ENCODE measurements at regions not wholly inside any gene's neighbourhood (a gene's known extent, or its start where the extent isn't known, plus 50 kb on each side); places are given as distances from the start of the nearest gene placed in this dataset.
"Not testable (repeated sequence)": the region's sequence is repeated elsewhere in the genome, so short reads cannot be mapped to it uniquely, and the experiment has no call there.

DNA sequence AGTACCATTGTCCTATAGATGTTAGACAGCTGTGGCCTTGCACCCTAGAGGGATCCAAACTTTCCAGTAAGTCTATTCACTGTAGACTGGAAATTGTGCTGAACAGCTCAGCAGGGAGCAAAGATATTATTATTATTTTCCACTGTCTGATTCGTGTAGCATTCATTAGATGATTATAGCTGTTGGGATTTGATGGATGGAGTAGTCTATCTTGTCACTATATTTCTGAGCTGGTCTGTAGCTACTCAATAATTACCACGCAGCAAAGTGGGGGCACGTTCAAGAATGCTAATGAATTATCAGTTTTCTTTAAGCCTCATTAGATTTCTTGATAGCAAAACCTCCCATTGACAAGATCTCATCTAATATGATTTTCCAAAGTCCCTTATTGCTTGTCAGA, 113.2 kb downstream of the RTP4 start:
- no peak for DNase-seq (ENCODE audit: extremely low read depth in 1 of 2, low read depth in 1 of 2)

DNA sequence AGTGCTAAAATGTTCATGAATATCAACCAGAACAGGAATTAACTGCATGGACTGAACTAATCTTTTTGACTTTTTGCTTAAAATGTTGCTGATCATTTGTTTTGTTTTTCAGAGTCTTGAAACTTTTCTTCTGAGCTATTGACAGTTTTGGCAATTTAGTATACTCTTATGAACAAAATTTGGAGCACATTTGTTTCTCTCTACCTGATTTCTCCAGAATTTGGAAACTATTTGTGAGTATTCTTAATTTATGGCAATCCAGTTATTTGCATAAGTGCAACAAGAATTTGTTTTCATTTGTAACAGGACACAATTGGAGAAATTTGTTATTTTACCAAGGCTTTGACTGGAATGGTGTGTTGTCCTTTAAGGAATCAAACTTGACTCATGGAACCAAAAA, 107.4 kb downstream of the RTP4 start:
- not testable (repeated sequence) for DNase-seq (ENCODE audit: extremely low read depth in 1 of 2, low read depth in 1 of 2)

DNA sequence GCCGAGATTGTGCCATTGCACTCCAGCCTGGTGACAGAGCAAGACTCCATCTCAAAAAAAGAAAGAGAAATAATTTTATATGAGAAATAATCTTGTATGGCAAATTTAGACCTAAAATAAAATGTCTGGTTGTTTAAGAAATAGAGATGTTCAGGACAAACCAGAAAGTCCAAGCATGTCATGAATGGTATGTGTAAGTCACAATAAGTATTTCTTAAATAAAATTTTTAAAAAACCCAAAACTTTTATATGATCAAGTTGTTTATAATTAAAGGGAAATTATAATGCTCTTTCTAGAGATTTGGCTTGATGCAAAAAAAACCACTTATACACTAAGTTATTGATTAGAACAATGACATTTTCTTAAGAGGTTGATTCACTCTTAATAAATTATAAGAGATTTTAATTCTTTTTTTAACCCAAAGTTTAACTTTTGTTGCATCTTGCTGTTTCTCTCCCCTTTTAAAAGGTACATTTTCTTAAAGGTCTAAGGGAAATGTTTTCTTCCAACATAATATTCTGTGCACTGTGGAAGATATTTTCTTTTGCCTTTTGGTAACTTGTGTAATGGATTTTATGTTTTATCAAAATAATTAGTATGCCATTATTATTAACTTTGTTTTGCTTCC, 105.7 kb downstream of the RTP4 start:
- DNase-seq (ENCODE audit: extremely low read depth in 1 of 2, low read depth in 1 of 2), result no peak

DNA sequence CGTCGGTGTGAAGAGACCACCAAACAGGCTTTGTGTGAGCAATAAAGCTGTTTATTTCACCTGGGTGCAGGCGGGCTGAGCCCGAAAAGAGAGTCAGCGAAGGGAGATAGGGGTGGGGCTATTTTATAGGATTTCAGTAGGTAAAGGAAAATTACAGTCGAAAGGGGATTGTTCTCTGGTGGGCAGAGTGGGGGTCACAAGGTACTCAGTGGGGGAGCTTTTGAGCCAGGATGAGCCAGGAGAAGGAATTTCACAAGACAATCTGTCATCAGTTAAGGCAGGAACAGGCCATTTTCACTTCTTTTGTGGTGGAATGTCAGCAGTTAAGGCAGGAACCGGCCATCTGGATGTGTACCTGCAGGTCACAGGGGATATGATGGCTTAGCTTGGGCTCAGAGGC, 98.1 kb downstream of the RTP4 start:
- not testable (repeated sequence) for DNase-seq (ENCODE audit: extremely low read depth in 1 of 2, low read depth in 1 of 2)

DNA sequence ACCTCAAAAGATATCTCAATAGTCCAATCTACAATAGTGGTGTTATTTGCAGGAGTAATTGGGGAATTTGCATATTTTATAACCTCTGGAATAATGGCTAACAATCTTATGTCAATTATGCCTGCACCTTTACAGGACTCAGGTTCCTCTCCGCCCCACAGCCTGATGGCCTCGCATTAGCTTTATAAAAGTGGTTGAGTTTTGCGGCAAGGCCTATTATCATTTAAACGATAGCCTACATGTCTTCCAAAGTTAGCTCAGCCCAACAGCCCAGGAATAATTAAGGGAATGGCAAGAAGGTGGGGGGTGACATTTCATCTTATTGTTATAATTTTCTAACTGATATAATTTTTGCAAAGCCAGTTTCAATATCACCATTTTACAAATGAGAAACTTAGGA, 97.3 kb downstream of the RTP4 start:
- DNase-seq (ENCODE audit: extremely low read depth in 1 of 2, low read depth in 1 of 2), result no peak

DNA sequence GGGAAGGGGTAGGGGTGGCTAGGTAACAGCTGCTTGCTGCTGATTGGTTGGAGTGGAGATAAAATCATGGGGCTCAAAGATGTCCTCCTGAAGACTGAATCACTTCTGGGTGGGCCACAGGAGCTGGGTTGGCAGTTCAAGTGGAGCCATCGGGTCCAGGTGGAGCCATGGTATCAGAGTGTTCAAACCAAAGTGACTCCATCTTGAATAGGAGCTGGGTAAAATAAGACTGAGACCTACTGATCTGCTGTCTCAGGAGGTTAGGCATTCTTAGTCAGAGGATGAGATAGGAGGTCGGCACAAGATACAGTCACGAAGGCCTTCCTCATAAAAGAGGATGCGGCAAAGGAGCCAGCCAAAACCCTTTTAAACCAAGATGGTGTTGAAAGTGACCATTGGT, 96.5 kb downstream of the RTP4 start:
- no peak for DNase-seq (ENCODE audit: extremely low read depth in 1 of 2, low read depth in 1 of 2)

DNA sequence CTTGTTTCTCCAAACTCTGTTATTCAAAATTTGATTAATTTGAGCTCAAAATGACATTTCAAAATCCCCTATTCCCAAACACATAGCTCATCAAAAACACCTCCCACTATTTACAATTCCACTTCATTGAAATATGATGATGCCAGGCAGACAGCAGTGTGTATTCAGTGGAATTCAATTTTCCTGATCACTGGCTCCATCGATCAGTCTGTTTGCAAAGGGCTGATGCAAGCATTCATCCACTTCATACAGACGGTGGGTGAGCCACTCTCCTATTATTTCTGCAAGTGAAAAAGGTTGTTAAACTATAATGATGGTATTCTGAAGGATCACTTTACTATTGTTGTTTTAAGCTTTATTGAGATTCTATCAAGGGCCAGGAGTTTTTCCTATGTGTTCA, 90.7 kb downstream of the RTP4 start:
- DNase-seq (ENCODE audit: extremely low read depth in 1 of 2, low read depth in 1 of 2), result no peak

DNA sequence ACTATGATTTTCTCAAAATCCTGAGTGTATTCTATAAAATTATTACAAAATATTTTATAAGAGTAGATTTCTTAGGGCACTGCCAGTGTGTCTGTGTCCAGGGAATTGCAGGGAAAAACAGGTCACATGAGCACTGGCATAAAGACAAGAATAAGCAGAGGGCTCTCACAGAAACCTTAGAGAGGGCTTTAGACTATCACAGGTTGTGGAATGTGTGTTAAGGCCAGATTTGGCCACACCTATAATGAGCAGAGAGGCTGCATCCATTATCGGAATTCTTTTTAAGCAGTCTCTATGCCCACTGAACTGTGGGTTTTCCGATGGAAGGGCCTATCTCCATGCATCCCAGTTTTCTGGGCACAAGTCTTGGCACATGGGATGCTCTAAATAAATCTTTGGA, 90.2 kb downstream of the RTP4 start:
- DNase-seq (ENCODE audit: extremely low read depth in 1 of 2, low read depth in 1 of 2), result no peak

DNA sequence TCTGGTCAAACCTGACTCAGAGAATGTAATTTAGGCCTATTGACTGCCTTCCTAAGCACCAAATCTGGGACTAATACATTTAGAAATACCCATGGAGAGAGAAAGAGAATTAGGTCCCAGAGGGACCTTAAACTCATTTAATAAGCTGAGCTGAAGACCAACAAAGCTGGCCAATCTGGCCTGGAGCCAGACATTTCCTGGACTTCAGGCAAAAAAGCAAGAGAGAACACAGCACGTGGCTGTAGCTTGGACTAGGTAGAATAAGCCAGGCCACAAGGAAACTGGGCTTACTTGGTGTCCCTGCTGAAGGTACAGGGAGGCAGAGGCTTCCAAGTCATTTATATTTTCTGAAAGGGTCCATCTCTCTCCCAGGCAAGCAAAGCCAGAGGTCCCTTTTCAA, 88.1 kb downstream of the RTP4 start:
- no peak for DNase-seq (ENCODE audit: extremely low read depth in 1 of 2, low read depth in 1 of 2)

DNA sequence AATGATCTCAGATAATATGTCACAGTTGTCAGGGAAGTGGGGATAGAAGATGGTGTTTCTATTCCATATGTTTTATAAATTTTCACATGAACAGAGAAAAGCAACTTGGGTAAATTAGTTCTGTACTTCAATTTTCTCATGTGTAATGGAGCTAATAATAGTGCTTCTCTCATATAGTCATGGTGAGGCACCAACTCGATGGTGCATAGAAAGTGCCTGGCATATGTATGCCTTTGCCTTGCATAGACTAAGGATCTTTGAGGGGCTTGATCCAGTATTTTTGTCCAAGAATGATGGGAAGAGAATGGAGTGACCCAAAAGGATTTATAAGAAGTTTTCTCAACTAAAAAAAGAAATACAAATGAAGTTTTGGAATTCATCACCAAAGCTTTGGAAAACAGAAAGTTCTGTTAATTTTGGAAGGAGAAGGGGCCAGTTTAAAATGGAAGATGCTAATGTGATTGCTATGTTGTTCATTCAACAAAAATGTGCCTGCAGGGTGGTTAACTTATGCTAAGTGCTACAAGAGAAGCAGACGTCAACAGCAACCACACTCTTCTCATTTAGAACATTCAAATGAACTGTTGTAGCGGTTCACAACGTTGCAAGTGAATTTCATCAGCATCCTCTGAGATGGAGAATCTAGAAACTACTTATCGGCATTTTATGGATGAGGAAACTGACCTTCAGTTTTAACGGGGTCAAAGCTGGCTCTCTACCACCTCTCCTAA, 86.1 kb downstream of the RTP4 start:
- DNase-seq (ENCODE audit: extremely low read depth in 1 of 2, low read depth in 1 of 2), result no peak

DNA sequence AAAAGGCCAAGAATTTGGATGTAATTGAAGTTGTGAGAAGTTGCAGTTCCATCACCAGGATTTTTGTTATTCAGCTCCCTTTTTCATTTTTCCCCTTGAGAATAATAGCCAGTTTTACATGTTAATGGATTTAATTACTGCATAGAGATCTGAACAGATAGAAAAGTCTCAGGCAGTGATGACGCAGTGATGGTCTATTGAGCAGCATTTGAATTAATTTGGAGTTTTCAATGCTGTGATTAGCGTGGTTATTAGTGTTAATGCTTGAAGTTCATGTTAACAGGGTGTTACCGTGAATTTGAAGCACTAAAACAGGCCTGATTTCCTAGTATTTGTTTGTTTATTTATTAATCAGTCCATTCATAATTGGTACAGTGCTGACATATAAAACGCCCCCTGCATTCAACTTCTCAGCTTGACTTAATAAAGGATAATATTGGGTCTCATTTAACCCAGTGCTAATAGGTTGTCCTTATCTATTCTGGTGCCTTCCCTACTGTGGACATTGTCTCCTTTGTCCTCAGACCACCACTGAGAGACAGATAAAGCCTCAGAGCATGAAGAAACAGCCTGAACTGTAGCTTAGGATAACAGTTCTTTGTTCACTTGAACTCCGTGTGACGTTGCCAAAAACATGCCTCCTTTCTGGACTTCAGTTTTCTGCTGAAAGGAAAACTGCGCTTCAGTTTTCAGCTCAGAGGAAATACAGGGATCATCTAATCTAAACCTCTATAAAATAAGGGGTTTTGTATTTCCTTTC, 82.4 kb downstream of the RTP4 start:
- no peak for DNase-seq (ENCODE audit: extremely low read depth in 1 of 2, low read depth in 1 of 2)

DNA sequence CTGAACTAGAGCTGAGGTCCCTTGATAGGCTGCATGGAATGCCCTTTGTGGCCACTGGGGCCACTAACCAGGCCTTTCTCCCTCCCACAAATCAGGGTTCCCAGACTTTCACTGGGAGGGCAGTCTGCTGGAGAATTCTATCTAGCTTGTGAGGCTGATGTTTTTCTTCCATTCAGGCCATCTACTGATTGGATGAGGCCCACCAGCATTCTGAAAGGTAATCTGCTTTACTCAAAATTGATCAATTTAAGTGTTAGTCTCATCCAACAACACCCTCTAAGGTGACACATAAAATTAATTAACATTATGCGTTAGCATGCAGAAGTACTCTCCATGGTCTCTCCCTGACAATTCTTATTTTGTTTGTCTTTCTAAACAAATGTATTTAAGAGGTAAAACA, 80.5 kb downstream of the RTP4 start:
- no peak for DNase-seq (ENCODE audit: extremely low read depth in 1 of 2, low read depth in 1 of 2)

DNA sequence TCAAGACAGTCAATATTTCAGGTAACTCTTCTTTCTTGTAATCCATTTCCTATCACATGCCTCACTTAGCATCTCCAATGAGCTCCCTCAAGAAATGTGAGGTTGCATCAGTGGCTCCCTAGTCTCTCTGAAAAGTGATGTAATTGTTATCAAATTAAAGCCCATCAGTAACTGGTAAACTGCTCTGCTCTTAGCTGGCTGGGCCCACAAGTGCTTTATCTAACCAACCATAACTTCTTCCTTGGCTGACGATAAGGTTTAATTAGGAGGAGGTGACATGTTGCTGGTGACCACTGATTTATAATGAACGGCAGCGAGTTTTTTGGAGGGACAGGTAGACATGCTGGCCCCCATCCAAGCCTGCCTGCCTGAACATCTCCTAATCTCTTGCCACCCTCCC, 79.6 kb downstream of the RTP4 start:
- no peak for DNase-seq (ENCODE audit: extremely low read depth in 1 of 2, low read depth in 1 of 2)

DNA sequence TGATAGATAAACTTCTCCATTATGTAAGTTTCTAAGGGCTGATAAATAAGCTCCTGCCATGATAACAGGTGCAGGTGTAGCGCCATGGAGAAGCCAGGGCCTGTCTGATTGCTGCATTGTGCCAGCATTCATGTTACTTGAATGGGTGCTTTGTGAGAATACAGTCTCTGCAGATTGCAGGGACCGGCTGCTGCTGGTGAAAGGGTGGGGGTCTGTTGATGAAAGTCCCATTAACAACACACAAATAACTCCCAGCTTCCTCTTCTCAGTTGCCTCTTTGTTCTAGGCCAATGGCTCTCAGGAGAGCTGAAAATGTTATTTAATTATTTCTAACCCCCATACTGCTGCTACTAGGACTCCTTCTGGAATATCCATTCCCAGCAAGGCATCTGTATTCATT, 77.2 kb downstream of the RTP4 start:
- no peak for DNase-seq (ENCODE audit: extremely low read depth in 1 of 2, low read depth in 1 of 2)

DNA sequence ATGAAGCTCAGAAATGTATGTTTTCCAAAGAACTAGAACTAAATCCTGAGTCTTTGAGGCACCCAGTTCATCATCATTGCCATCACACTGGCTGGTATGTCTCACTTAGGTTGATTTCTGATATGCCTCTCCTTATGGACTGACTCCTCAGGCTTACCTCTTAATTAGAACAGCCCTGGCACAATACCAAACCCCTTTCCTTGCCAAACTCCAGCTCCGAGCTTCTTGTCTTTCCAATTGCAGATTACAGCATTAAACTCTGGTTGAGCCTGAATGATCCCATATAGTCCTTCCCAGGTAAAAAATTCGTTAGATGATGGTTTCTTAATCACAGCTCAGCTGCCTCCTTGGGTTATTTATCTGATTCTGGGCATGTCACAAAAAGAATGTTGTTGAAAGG, 66.3 kb downstream of the RTP4 start:
- DNase-seq (ENCODE audit: extremely low read depth in 1 of 2, low read depth in 1 of 2), result no peak

DNA sequence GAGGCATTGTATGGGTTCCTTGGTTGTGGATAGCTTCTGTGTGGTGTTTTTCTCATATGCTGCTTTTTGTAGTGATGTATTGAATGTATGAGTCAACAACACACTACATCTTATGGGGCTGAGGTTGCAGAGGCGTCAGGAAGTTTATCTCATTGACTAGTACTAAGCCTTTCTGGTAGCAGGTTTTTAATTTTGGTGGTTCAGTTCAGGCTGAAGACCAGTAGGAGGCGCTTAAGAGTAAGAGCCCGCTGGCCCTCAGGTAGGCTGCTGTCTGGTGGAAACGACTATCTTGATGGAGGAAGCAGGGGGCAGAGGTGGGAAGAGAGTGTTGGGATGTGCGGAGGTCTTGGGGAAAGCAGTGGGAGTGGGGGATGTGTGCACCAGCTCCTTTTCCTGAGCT, 62.4 kb downstream of the RTP4 start:
- no peak for DNase-seq (ENCODE audit: extremely low read depth in 1 of 2, low read depth in 1 of 2)

Measured in stimulated activated CD8-positive, alpha-beta memory T cell treated with anti-CD3 and anti-CD28 coated beads, Interleukin-7, amount 100 ng/mL, for 48 hours (primary cell).